ENCODE measurements at regions not wholly inside any gene's neighbourhood (a gene's known extent, or its start where the extent isn't known, plus 50 kb on each side); places are given as distances from the start of the nearest gene placed in this dataset.

DNA sequence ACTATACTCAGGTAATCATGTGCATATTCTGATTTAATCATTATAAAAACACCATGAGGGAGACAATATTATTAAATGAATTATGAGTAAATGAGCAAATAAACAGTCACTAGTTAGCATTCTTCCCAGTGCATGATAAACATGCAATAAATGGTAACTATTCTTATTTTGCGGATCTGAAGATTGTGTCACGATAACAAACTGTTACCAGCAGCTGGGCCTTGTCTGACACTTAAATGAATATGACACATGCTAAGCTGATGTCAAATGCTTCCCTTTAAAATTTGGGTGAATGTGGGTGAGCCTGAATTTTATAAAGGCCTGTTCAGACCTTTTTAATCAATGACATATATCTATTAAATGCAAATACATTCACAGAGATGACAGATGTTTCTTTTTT, 68.2 kb upstream of the KIT start:
- no peak for FAIRE-seq
- H3K36me3 ChIP-seq (replicated peaks in 1 of 2; ENCODE audit: control insufficient read depth in 1 of 2, insufficient read depth in 2 of 2, low read length in 2 of 2): no peaks in the 10 kb centered on the region
- TF ChIP-seq RARA (CRISPR knock-in tag; IDR thresholded peaks at IDR 0.05): no peak
- TF ChIP-seq, protein P1, sequence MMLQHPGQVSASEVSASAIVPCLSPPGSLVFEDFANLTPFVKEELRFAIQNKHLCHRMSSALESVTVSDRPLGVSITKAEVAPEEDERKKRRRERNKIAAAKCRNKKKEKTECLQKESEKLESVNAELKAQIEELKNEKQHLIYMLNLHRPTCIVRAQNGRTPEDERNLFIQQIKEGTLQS (CRISPR knock-in tag; IDR thresholded peaks at IDR 0.05): no peak
- no peak for TF ChIP-seq ZNF496 (CRISPR knock-in tag; IDR thresholded peaks at IDR 0.05; ENCODE audit: insufficient replicate concordance)
- TF ChIP-seq FOXA1 (IDR thresholded peaks at IDR 0.05): no peak
- no peak for TF ChIP-seq FOXA1 (CRISPR knock-in tag; IDR thresholded peaks at IDR 0.05)
- TF ChIP-seq, protein P2, sequence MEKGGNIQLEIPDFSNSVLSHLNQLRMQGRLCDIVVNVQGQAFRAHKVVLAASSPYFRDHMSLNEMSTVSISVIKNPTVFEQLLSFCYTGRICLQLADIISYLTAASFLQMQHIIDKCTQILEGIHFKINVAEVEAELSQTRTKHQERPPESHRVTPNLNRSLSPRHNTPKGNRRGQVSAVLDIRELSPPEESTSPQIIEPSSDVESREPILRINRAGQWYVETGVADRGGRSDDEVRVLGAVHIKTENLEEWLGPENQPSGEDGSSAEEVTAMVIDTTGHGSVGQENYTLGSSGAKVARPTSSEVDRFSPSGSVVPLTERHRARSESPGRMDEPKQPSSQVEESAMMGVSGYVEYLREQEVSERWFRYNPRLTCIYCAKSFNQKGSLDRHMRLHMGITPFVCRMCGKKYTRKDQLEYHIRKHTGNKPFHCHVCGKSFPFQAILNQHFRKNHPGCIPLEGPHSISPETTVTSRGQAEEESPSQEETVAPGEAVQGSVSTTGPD (CRISPR knock-in tag; IDR thresholded peaks at IDR 0.05): no peak
- TF ChIP-seq STAT5B (CRISPR knock-in tag; IDR thresholded peaks at IDR 0.05): no peak
- no peak for TF ChIP-seq NFE2 (CRISPR knock-in tag; IDR thresholded peaks at IDR 0.05)
- TF ChIP-seq ZSCAN20 (CRISPR knock-in tag; IDR thresholded peaks at IDR 0.05; ENCODE audit: borderline replicate concordance): no peak
- no peak for TF ChIP-seq RBM39 (IDR thresholded peaks at IDR 0.05; ENCODE audit: low read depth, low read length, poor library complexity, severe bottlenecking)
- TF ChIP-seq, protein P3, sequence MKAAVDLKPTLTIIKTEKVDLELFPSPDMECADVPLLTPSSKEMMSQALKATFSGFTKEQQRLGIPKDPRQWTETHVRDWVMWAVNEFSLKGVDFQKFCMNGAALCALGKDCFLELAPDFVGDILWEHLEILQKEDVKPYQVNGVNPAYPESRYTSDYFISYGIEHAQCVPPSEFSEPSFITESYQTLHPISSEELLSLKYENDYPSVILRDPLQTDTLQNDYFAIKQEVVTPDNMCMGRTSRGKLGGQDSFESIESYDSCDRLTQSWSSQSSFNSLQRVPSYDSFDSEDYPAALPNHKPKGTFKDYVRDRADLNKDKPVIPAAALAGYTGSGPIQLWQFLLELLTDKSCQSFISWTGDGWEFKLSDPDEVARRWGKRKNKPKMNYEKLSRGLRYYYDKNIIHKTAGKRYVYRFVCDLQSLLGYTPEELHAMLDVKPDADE (CRISPR knock-in tag; IDR thresholded peaks at IDR 0.05): no peak
- no TSS peak for BruUV-seq (replicated peaks)
- H4K20me1 ChIP-seq (ENCODE audit: insufficient read depth, low read length): no peaks in the 10 kb centered on the region
- H3K9ac ChIP-seq (ENCODE audit: insufficient read depth, low read depth, low read length): no peak overlapping the region
- no peak for ATAC-seq
- no peaks in the 10 kb centered on the region for H3K79me2 ChIP-seq (ENCODE audit: insufficient read depth, low read length)
- ChIA-PET CTCF (ENCODE audit: low intra/inter-chr PET ratio, low total read pairs) (no interaction called here), POLR2A (no interaction called here)
- intact Hi-C loops (cut with micrococcal nuclease; ENCODE audit: unreplicated experiment) (no loop called here), in situ Hi-C loops (cut with HindIII; ENCODE audit: extremely low pct_ligation_motif_present, low pct_unique_long_range_greater_than_20kb) (no loop called here)
- 91% methylated on average over 2 of the region's 2 CpGs for WGBS (ENCODE audit: low lambda C conversion rate)
- H3K4me2 ChIP-seq (ENCODE audit: low read depth, low read length): no peak overlapping the region
- no peak for DNase-seq (ENCODE audit: low spot score)
- no peak overlapping the region for H3K27ac ChIP-seq (ENCODE audit: extremely low read length, insufficient read depth, low read length)
- H3K4me3 ChIP-seq (replicated peaks in 1 of 3; ENCODE audit: insufficient read depth in 1 of 3, low read depth in 2 of 3, low read length in 3 of 3): no peak overlapping the region
- no peak overlapping the region for H2AFZ ChIP-seq (ENCODE audit: low read length)
- no peaks in the 10 kb centered on the region for H3K9me3 ChIP-seq (ENCODE audit: low read length)
- 0 out of 5 replicates have a peak, but pooled peaks cover 0 to 6% of the 10 kb centered on the region in 2 experiments for H3K27me3 ChIP-seq (ENCODE audit: control insufficient read depth in 1 of 2, insufficient read depth in 2 of 2, low read length in 2 of 2)
- no peaks in the 10 kb centered on the region for H3K4me1 ChIP-seq (ENCODE audit: insufficient read depth, low read length)
